HG03045 (cell line): ENCODE measurements at regions not wholly inside any gene's neighbourhood (a gene's known extent, or its start where the extent isn't known, plus 50 kb on each side); places are given as distances from the start of the nearest gene placed in this dataset.

Experiments
- ATAC-seq: cut with Tn5 transposase; IDR thresholded peaks from one replicate; pipeline ENCODE4 v1.9.1; 2021; ENCODE audit warnings: mild to moderate bottlenecking, moderate library complexity; ENCODE audit not compliant: unreplicated experiment

- ATAC-seq = no peak
Measured at GRCh38 chr4:156710365-156711192, 261.0 kb downstream of the PDGFC start.

- no peak for ATAC-seq
Measured at GRCh38 chr4:156705311-156705710, 266.3 kb downstream of the PDGFC start.

GRCh38 chr4:156695163-156695562 lies 276.4 kb downstream of the PDGFC start:
- ATAC-seq = no peak

GRCh38 chr4:156694413-156694812 lies 277.2 kb downstream of the PDGFC start:
- ATAC-seq = no peak

GRCh38 chr4:156693557-156693956 lies 278.0 kb downstream of the PDGFC start:
- no peak for ATAC-seq

GRCh38 chr4:156692016-156692415 lies 279.6 kb downstream of the PDGFC start:
- no peak for ATAC-seq

GRCh38 chr4:156690572-156690971 lies 281.0 kb downstream of the PDGFC start:
- ATAC-seq = no peak

GRCh38 chr4:156686120-156686519 lies 285.5 kb downstream of the PDGFC start:
- no peak for ATAC-seq

- ATAC-seq = no peak
Measured at GRCh38 chr4:156685308-156685707, 286.3 kb downstream of the PDGFC start.

- ATAC-seq = no peak
Measured at GRCh38 chr4:156677656-156678055, 293.9 kb downstream of the PDGFC start.

GRCh38 chr4:156677131-156677531 lies 294.5 kb downstream of the PDGFC start:
- ATAC-seq = no peak

GRCh38 chr4:156676116-156676851 lies 295.3 kb downstream of the PDGFC start:
- no peak for ATAC-seq

GRCh38 chr4:156673483-156673882 lies 298.1 kb downstream of the PDGFC start:
- no peak for ATAC-seq

- no peak for ATAC-seq
Measured at GRCh38 chr4:156672492-156673305, 298.9 kb downstream of the PDGFC start.

- no peak for ATAC-seq
Measured at GRCh38 chr4:156665780-156666366, 305.7 kb downstream of the PDGFC start.

GRCh38 chr4:156663663-156664062 lies 307.9 kb downstream of the PDGFC start:
- ATAC-seq = no peak

- no peak for ATAC-seq
Measured at GRCh38 chr4:156662921-156663320, 308.7 kb downstream of the PDGFC start.

GRCh38 chr4:156661555-156661954 lies 310.0 kb downstream of the PDGFC start:
- no peak for ATAC-seq

GRCh38 chr4:156660465-156660864 lies 311.1 kb downstream of the PDGFC start:
- no peak for ATAC-seq

GRCh38 chr4:156659983-156660382 lies 311.6 kb downstream of the PDGFC start:
- no peak for ATAC-seq

GRCh38 chr4:156659570-156659969 lies 312.0 kb downstream of the PDGFC start:
- no peak for ATAC-seq
